Frontal cortex (tissue), 3 donors: ENCODE measurements at regions not wholly inside any gene's neighbourhood (a gene's known extent, or its start where the extent isn't known, plus 50 kb on each side); places are given as distances from the start of the nearest gene placed in this dataset.

Experiments
- DNase-seq, 2 donors: peaks; one replicate each; pipeline ENCODE4 v3.0.0; 2012; ENCODE audit warnings: low spot score in 2 of 2
- FAIRE-seq: peaks from 2 replicates; lab custom pipeline; 2012; peaks lifted over from hg19 to GRCh38; lab: Jason Lieb, UNC
- donor health status: control.
- donor health status: control.
- donor health status: control.

DNA sequence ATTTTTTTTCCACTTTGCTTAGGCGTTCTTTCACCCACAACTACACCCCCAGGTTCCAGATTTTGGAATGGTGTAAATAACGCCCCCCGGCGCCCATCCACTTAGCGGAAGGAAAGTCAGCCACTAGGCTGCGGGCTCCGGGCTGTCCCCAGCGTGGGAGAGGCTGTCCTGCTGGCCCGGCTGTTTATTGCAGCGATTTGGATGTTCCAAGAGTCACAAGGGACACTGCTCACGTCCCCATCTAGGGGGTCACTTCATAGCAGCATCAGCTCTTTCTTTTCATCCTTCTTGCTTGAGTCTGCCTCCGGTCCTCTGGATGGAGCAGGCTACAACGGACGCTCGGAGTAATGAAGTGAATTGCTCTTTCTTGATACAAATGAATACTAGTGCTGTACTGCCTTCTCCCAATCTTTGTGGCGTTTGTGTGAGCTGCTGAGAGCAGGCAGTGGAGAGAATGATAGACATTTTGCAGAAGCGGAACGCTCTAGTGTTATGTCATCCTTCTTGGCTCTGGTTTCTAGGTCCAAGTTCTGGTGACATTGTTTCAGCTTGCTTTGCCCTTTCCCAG, 50.7 kb upstream of the PAIP2B start:
- no peak for FAIRE-seq
- DNase-seq, result peak; percentile 49 to 65

DNA sequence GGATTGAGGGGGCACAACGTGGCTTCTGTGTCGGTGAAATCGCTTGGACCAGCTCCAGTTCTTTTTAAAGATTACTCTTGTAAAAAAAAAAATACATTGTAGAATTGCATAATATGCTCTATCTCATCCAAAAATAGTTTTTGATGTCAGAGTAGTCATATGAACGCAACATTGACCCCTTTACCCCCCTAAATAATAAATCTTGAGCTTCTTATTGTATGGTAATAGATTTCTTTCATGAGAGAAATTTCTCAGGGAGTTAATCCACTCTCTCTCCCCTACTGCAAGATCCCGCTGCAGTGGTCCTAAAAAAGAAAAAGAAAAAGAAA, 50.2 kb upstream of the PAIP2B start:
- DNase-seq (peak in 1 of 2 donors; percentile 18), FAIRE-seq (no peak)

DNA sequence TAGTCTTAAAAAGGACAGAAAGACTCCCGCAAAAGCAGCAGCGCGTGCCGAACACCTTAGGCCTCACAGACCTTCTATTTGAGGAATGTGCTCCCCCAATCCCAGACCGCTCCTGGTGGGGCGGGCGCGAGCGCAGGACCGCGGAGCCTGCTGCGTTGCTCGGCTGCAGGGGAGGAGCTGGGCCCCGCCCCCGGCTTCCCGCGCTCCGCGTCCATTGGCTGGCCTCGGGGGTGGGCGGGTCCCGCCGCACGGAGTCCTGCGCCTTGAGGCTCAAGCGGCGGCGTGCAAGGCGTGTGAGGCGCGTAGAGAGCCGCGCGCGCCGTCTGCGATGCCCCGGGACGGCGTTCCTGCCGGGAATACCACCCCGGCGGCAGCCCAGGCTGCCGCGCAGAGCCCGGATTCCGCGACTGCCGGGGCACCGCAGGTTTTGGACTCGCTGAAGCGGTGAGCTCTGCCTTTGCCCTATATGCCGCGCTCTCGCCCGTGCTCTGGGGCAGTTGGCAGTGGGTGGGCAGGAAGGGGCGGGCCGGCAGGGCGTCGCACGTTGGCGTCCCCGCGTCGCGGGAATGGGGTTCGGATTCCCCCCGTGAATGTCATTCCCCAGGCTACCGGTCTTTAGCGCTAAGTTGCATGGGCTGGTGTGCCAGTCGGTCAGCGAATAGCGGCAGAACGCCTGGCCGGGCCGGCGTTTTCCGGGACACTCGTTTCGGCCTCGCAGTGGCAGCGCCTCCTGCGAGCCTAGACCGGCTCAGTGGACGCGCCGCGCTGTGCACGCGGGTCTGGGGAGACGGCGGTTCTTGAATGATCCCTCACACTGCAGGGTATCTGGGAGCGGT, 49.6 kb upstream of the PAIP2B start:
- DNase-seq, result peak; percentile 89 to 94
- FAIRE-seq, result no peak
